HG02870 (cell line): ENCODE measurements at regions not wholly inside any gene's neighbourhood (a gene's known extent, or its start where the extent isn't known, plus 50 kb on each side); places are given as distances from the start of the nearest gene placed in this dataset.
"Not testable (repeated sequence)": the region's sequence is repeated elsewhere in the genome, so short reads cannot be mapped to it uniquely, and the experiment has no call there.

Experiments used
- ATAC-seq: cut with Tn5 transposase; IDR thresholded peaks from one replicate; pipeline ENCODE4 v1.9.1; 2021; ENCODE audit warnings: mild to moderate bottlenecking, moderate library complexity; ENCODE audit not compliant: unreplicated experiment

DNA sequence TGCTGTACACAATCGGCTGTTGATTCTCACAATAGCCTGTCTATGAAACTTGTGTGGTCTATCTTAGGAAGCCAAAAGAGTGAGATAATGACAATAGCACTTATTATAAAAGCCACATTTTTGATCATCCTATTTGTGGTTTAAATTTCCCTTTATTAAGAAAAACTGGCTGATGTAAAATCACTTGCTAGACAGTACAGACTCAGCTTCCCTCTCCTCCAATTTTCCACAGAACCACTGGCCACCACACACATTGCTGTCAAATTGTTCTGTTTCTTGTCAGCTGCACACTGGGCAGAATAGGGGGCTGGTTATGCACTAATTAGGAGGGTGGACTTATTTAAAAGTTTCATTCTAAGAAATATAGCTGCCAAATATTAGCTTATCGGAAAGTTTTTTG is 425.9 kb downstream of the EPHA3 start:
- ATAC-seq, result no peak

DNA sequence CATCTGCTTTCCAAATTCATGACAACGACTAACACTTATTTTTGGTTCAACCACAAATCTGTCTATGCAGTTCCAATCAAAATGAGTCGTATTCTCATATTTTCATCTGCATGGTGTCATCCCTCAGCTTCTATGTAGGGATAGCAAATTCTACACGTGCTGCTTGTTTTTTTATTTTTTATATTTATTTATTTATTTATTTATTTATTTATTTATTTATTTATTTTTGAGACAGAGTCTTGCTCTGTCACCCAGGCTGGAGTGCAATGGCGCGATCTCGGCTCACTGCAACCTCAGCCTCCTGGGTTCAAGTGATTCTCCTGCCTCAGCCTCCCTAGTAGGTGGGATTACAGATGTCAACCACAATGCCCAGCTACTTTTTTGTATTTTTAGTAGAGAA is 447.2 kb downstream of the EPHA3 start:
- not testable (repeated sequence) for ATAC-seq

DNA sequence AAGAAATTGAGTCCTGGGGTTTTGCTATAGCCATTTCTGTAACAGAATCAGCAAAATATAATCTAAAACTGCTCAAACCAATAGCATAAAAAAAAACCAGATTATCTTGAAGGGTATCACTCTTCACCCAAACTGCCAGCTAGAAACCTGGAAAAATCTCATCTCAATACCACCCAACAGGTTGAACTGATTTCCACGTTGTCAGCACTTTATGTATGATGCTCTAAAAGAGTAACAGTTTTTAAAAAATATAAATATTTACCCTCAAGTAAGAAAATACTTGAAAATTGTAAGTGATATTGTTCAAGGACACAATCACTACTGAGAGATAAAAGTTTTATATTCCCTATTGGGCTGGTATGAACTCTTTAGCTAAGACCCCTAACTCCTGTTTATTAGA is 451.3 kb downstream of the EPHA3 start:
- ATAC-seq, result no peak

DNA sequence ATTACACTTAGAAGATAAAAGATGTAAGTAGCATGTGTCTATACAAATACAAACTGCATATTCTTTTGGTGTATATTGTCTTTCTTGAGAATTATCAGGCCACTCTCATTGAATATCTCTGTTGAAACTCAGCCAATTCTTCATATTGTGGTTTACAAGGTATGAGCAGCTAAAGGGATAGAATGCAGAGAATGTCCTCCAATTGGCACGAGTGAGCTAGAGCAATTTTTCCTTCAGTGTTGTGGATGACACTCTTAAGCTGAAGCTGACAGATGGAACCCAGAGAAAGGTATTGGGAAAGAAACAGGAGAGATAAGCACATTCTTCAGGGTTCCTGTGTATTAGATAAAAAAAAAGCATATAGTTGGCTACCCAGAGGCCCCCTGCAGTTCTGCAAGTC is 453.1 kb downstream of the EPHA3 start:
- no peak for ATAC-seq

- no peak for ATAC-seq
Measured at GRCh38 chr3:89562373-89562772, 455.0 kb downstream of the EPHA3 start.

GRCh38 chr3:89565098-89565497 is 457.7 kb downstream of the EPHA3 start:
- no peak for ATAC-seq

DNA sequence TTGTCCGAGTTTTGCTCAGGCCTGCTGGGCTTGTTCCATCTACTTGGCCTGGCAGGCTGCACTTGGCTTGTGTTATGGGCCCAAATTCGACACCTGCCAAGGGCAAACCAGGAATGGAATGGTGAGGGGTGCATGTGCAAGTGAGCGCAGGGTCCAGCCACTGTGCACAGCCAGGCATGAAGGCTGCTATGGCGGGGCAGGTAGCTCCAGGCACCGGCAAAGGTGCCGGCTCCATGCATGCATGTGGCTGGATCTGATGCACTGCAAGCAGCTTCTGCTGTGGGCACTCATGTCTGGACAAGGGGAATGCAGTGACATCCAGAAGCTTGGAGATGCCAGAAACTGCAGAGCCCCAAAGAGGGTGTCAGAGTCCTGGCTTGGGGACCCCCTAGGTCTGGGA is 463.0 kb downstream of the EPHA3 start:
- no peak for ATAC-seq

DNA sequence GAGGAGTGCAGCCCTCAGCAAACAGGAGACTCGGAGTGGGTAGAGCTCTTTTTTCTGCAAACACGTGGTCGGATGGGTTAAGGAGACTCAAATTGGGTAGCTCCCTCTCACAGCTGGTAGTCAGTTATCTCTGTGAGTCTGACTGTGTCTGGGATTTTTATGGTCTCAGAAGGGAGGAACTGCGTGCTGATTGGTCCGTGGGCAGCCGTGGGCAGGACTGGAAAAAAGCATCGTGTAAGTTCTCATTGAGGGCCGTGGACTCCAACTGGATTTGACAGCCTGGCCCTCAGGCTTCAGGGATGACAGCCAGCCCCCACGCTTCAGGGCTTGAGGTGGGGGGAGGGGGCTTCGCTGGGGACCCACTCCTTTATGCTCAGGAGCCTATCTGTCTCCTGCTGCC is 463.9 kb downstream of the EPHA3 start:
- ATAC-seq, result no peak

DNA sequence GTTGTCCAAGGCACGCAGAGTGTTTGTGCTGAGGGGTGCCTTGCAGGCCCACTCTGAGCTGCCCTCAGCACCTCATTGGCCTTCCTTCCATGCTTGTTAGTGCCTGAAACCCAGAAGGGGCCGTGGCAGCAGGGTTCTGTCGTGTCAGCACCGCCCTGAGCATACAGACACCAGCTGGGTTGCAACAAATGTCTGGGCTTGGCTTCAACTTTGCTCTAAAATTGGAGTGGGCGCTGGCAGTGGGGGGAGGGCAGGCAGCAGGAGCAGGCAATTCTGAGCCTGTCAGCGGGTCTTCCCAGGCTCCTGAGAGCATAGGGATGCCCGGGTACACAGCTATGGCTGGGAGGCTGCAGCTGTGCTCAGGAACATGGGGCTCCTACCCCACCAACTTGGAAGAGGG is 464.3 kb downstream of the EPHA3 start:
- ATAC-seq, result no peak

DNA sequence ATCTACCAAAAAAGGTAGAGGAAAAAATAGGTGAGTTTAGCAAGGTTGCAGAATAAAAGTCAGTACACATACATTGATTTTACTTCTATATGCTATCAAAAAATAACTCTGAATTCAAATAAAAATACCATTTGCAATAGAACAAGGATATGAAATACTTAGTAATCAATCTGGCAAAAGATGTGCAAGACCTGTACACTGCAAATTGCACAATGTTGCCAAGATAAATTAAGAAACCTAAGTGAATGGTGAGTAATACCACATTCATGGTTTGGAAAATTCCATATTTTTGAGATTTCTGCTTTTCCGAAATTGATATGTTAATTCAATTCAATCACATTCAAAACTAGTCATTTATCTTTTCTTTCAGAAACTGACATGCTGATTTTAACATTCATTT is 464.8 kb downstream of the EPHA3 start:
- ATAC-seq, result no peak

GRCh38 chr3:89576417-89576816 is 469.0 kb downstream of the EPHA3 start:
- no peak for ATAC-seq

DNA sequence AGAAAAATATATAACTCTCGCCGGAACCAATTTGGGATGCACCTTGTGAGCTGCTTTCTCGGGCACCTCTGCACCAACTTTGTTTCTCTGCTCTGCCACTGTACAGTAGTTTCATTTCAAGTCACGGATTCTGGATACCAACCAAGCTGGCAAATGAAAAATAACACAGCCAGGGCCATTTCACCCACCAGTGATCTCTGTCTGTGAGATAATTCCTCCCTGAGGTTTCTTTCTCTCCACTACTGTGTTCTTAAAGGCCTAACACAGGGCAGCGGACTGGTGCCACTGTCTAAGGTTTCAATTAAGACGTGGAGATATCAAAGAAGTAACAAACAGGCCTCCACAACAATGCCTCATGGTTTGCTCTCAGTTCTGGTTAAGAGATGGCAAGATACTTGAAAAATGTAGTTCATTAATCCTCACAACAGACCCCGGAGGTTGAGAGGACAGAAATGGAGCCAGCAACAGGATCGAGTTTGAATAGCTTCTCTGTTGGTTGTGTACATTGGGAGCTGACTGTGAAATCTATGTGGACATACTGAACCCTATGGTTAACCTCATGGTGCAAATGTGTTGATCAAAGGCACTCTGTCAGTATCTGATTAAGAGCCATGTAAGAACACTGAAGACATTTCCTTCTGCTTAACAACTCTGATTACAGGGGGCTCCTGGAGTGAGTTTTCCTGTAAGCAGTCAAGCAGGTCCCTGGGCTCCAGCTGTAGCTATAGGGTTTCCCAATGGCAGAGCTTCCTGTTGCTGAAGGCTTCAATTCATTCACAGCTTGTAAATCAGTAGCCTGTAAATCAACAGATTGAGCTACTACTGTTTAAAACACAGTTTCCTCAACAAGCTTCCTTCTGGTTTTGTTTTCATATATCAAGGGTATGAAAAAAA is 470.5 kb downstream of the EPHA3 start:
- ATAC-seq, result no peak

GRCh38 chr3:89580859-89581258 is 473.4 kb downstream of the EPHA3 start:
- ATAC-seq, result no peak

GRCh38 chr3:89584398-89584797 is 477.0 kb downstream of the EPHA3 start:
- ATAC-seq, result no peak

GRCh38 chr3:89586256-89586655 is 478.8 kb downstream of the EPHA3 start:
- no peak for ATAC-seq

DNA sequence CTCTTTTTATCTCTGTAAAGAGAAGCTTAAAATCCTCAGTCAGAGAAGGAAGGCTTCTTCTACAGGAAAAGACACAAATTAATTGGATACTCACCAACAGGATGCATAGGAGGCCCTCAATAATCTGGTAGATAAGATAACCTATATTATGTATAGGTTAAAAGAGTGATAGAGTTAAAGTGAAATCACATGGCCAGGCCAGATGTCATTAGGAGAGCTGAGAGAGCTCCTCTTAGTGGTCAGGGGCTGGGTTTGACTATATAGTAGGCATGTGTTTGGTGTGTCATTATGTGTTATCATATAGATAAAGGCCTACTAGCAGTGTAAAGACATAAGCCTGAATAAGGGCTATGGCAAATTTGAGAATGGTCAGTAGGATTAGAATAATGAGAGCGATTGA is 479.3 kb downstream of the EPHA3 start:
- ATAC-seq, result no peak

- ATAC-seq, result no peak
Measured at GRCh38 chr3:89606151-89606550, 498.7 kb downstream of the EPHA3 start.

GRCh38 chr3:89612027-89612426 is 504.6 kb downstream of the EPHA3 start:
- no peak for ATAC-seq

DNA sequence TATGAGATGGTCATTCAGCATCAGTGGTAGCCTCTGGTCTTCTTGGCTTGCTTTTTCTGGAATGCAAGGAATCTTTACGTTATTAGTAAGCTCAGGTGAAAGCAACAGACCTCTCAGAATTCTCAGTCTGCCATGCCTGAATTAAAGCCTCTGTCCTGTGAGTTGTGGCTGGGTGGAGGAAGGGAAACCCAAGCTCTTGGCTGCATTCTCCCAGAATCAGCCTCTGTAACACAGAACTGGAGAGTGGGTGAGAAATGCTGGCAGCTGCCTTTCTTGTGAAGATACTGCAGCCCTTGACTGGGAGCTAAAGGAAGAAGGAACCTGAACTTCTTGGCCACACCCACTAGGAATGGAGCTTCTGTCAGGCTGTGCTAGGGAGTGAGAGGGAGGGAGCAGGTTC is 505.8 kb downstream of the EPHA3 start:
- ATAC-seq, result no peak

- no peak for ATAC-seq
Measured at GRCh38 chr3:89617706-89618105, 510.3 kb downstream of the EPHA3 start.

GRCh38 chr3:89619263-89619662 is 511.8 kb downstream of the EPHA3 start:
- no peak for ATAC-seq

DNA sequence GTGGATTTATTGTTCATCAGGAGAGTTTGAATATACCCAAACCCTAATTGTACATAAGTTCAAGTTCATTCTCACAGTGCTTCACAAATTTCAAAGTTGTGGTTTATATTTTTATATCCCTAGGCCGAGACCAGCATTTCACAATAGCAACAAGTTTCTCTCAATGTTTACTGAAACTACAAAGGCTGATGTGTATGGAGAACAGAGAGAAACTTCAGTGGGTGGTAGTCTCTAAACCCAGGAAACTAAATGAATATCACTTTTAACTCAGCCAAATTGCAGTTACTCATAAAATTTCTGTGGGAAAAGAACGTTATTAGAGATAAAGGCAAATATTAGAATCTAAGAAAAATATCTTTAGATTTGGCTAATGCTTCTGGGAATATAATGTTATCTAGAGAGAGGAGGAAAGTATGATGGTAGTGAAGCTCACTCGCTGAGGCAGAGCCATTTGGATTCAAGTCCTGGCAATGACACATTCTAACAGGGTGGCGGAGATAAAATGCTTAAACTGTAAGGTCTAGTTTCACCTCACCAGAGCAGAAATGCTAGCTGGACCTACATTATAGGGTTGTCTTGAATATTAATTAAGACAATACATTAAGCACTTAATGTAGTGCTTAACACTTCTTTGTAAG is 514.8 kb downstream of the EPHA3 start:
- ATAC-seq, result no peak
